Transverse colon (tissue), 4 donors: ENCODE measurements at regions not wholly inside any gene's neighbourhood (a gene's known extent, or its start where the extent isn't known, plus 50 kb on each side); places are given as distances from the start of the nearest gene placed in this dataset.

Source experiments
- DNase-seq: peaks from one replicate; pipeline ENCODE4 v3.0.0-alpha.2; 2019
- H3K27ac ChIP-seq, 4 donors: fragments of 200-600 bp; sonication (generic); 2 replicates each; pipeline ENCODE4 v1.5.1; 2016 to 2018; ENCODE audit warnings: inconsistent platforms in 4 of 4
- H3K27me3 ChIP-seq: fragments of 200-600 bp; sonication (generic); 2 replicates; pipeline ENCODE4 v1.5.1; 2017; ENCODE audit warnings: inconsistent platforms
- H3K36me3 ChIP-seq, 4 donors: fragments of 200-600 bp; sonication (generic); 2 replicates each; pipeline ENCODE4 v1.5.1; 2017 to 2019; ENCODE audit warnings: inconsistent platforms in 4 of 4
- H3K4me1 ChIP-seq, 4 donors: fragments of 200-600 bp; sonication (generic); 2 replicates each; pipeline ENCODE4 v1.5.1; 2017 to 2020; ENCODE audit warnings: inconsistent platforms in 4 of 4
- H3K4me3 ChIP-seq, 4 donors: fragments of 200-600 bp; sonication (generic); 1 replicate in 1 of 4; 2 replicates in 3 of 4; pipeline versions ENCODE4 v1.5.1 to v1.6.1; 2017 to 2019; ENCODE audit warnings: inconsistent platforms in 4 of 4
- H3K9me3 ChIP-seq, 2 donors: fragments of 200-600 bp; sonication (generic); 2 replicates each; pipeline ENCODE4 v1.5.1; 2017 to 2019; ENCODE audit warnings: inconsistent platforms in 2 of 2
- EP300 ChIP-seq: sonication (generic); formaldehyde crosslinking; IDR thresholded peaks from one replicate; pipeline ENCODE4 v1.6.1; 2017; ENCODE audit warnings: antibody characterized with exemption, low read depth
- POLR2A ChIP-seq: fragments of 450-650 bp; IDR thresholded peaks from one replicate; pipeline ENCODE4 v1.6.1; 2016; ENCODE audit warnings: antibody characterized with exemption, mild to moderate bottlenecking, moderate library complexity
- POLR2AphosphoS5 ChIP-seq, 3 donors: sonication (generic); formaldehyde crosslinking; IDR thresholded peaks; one replicate each; pipeline ENCODE4 v1.6.1; 2016; ENCODE audit warnings: antibody characterized with exemption in 3 of 3
- WGBS, 2 donors: methylation state at CpG; one replicate each; pipeline ENCODE4 v1.1.5; 2018; ENCODE audit warnings: low coverage in 1 of 2; 5-methylcytosine and 5-hydroxymethylcytosine counted together
- in situ Hi-C, 4 donors: fragments of 200-750 bp; cut with MboI; loops; one replicate each; pipeline versions ENCODE4 v1.15.0 to v1.15.1; 2017; ENCODE audit warnings: low sequenced_read_pairs in 3 of 4, low pct_ligation_motif_present in 1 of 4, low pct_unique_long_range_greater_than_20kb in 1 of 4
- intact Hi-C: fragments of 100-400 bp; cut with DNase I; formaldehyde crosslinking; loops from one replicate; pipeline ENCODE4 v1.15.1; 2023; ENCODE audit warnings: low total_unique reads
- TF ChIP-seq, protein P1 (sequence below), 5 experiments: fragments of 200-600 bp in 3 of 5; fragments of 450-650 bp in 2 of 5; sonication (generic) in 3 of 5; IDR thresholded peaks; 1 replicate in 2 of 5; 2 replicates in 3 of 5; pipeline ENCODE4 v1.5.1; 2016 to 2017; ENCODE audit warnings: antibody characterized with exemption in 5 of 5, inconsistent platforms in 3 of 5, mild to moderate bottlenecking in 2 of 5, moderate library complexity in 1 of 5

DNA sequence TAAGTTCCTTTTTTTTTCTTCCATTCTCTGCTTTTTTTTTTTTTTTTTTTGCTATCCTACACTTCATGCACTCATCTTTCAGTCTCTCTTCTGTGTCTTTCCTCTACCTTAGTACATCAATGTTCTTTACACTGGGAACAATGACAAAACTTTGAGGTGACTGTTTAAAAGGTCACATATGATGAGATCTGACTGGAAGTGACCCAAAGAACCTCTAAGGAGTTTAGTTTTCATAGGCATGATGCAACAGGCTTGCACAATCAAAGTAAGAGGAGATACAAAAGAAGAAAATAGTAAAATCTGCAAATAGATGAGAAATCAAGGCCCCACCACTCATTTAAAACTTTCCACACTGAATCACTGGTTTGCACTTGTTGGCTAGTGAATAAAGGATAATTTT is 840.8 kb downstream of the TBC1D32 start:
- Histone ChIP-seq H3K9me3 (no peaks in the 10 kb centered on the region), H3K4me1 (no peaks in the 10 kb centered on the region), H3K27me3 (no peaks in the 10 kb centered on the region), H3K27ac (no peak overlapping the region), H3K36me3 (no peaks in the 10 kb centered on the region), H3K4me3 (no peak overlapping the region)
- TF ChIP-seq, protein P1, sequence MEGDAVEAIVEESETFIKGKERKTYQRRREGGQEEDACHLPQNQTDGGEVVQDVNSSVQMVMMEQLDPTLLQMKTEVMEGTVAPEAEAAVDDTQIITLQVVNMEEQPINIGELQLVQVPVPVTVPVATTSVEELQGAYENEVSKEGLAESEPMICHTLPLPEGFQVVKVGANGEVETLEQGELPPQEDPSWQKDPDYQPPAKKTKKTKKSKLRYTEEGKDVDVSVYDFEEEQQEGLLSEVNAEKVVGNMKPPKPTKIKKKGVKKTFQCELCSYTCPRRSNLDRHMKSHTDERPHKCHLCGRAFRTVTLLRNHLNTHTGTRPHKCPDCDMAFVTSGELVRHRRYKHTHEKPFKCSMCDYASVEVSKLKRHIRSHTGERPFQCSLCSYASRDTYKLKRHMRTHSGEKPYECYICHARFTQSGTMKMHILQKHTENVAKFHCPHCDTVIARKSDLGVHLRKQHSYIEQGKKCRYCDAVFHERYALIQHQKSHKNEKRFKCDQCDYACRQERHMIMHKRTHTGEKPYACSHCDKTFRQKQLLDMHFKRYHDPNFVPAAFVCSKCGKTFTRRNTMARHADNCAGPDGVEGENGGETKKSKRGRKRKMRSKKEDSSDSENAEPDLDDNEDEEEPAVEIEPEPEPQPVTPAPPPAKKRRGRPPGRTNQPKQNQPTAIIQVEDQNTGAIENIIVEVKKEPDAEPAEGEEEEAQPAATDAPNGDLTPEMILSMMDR (IDR thresholded peaks at IDR 0.05), result no peak
- no peak for DNase-seq
- intact Hi-C loops (no loop called here), in situ Hi-C loops (no loop called here)

DNA sequence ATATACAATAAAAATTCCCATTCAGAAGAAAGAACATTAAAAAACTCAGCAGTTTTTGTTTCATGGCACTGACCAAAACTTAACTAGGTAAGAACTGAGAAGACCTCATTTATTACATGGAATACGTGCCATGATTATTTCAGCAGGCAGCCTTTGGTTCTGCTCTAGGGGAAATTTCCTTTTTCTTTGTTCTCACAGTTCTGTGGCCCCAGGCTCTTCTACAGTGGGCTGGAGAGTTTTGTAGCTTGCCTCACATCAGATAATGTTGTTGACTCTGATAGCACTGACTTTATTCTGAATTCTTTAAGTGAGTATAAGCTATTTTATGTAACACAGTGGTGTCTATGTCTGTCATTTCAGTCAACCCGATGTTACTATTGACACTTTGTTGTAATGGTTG is 844.3 kb downstream of the TBC1D32 start:
- DNase-seq, result no peak
- in situ Hi-C loops (no loop called here), intact Hi-C loops (no loop called here)
- H3K27ac ChIP-seq, result no peak overlapping the region
- no peaks in the 10 kb centered on the region for H3K9me3 ChIP-seq
- TF ChIP-seq, protein P1 (IDR thresholded peaks at IDR 0.05), result no peak
- no peak for TF ChIP-seq EP300
- no peak overlapping the region for H3K4me3 ChIP-seq
- no peaks in the 10 kb centered on the region for H3K36me3 ChIP-seq
- H3K27me3 ChIP-seq, result no peaks in the 10 kb centered on the region
- WGBS, 2 donors, result 63 to 76% methylated on average over 2 of the region's 2 CpGs
- no peaks in the 10 kb centered on the region for H3K4me1 ChIP-seq

DNA sequence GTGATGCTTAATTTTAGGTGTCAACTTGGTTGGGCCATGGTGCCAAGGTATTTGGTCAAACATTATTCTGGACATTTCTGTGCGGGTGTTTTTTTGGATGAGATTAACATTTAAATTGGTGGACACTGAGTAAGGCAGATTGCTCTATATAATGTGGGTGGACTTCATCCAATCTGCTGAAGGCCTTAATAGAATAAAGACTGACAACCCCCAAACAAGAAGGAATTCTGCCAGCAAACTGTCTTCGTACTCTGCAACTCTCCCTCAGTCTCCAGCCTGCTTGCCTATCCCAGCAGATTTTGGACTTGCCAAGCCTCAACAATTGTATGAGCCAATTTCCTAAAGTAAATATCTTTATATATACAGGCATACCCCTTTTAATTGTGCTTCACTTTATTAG is 850.1 kb downstream of the TBC1D32 start:
- H3K27me3 ChIP-seq, result no peaks in the 10 kb centered on the region
- intact Hi-C loops, result no loop called here
- TF ChIP-seq POLR2A (no peak), POLR2AphosphoS5 (IDR thresholded peaks at IDR 0.05) (no peak), EP300 (no peak)
- TF ChIP-seq, protein P1 (IDR thresholded peaks at IDR 0.05), result no peak
- H3K9me3 ChIP-seq, result peaks cover 0 to 7% of the 10 kb centered on the region in 2 donors
- in situ Hi-C loops, result no loop called here
- no peak overlapping the region for H3K4me3 ChIP-seq
- H3K27ac ChIP-seq, result no peak overlapping the region
- 80 to 83% methylated on average over 1 to 2 of the region's 2 CpGs for WGBS, 2 donors
- DNase-seq, result no peak
- no peaks in the 10 kb centered on the region for H3K4me1 ChIP-seq
- H3K36me3 ChIP-seq, result no peaks in the 10 kb centered on the region

DNA sequence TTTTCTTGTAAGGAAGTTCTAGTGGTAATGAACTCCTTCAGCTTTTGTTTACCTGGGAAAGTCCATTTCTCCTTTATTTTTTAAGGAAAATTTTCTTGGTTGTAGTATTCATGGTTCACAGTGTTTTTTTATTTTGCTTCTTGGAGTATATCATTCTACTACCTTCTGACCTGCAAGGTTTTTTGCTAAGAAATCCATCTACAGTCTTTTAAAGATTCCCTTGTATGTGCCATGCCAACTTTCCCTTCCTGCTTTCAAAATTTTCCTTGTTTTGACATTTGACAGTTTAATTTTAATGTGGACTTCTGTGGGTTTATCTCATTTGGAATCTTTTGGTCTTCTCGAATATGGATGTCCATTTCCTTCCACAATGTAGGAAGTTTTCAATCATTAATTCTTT is 855.6 kb downstream of the TBC1D32 start:
- H3K4me3 ChIP-seq, result no peak overlapping the region
- 69 to 70% methylated on average over 1 of the region's 1 CpG for WGBS, 2 donors
- no peak for TF ChIP-seq POLR2AphosphoS5 (IDR thresholded peaks at IDR 0.05)
- TF ChIP-seq EP300, result no peak
- TF ChIP-seq POLR2A, result no peak
- no peaks in the 10 kb centered on the region for H3K4me1 ChIP-seq
- no peak for DNase-seq
- intact Hi-C loops, result no loop called here
- H3K27me3 ChIP-seq, result no peaks in the 10 kb centered on the region
- peaks cover 0 to 18% of the 10 kb centered on the region in 2 donors for H3K9me3 ChIP-seq
- no peak overlapping the region for H3K27ac ChIP-seq
- in situ Hi-C loops, result no loop called here
- H3K36me3 ChIP-seq, result no peaks in the 10 kb centered on the region

DNA sequence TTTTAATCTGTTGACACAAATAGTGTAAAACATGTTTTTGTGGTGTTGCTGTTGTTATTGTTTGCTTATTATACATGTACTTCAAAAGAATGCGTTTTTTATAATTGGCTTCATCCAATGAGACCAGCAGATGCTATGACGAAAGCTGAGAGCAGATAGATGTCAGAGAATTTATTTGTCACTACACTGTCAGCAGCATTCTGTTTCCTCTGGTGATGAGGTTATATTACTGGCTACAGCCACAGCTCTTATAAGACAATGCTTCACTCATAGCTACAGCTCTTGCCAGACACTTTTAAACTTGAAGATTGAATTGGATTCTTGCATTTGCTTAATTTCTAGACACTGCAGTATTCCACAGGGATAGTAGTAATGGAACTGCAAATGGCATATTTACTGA is 860.5 kb downstream of the TBC1D32 start:
- in situ Hi-C loops (no loop called here), intact Hi-C loops (no loop called here)
- TF ChIP-seq, protein P1 (IDR thresholded peaks at IDR 0.05), result no peak
- TF ChIP-seq POLR2AphosphoS5 (IDR thresholded peaks at IDR 0.05), result no peak
- no peak for TF ChIP-seq POLR2A
- no peak for TF ChIP-seq EP300
- no peak overlapping the region for H3K4me3 ChIP-seq
- no peaks in the 10 kb centered on the region for H3K27me3 ChIP-seq
- no peaks in the 10 kb centered on the region for H3K4me1 ChIP-seq
- H3K27ac ChIP-seq, result no peak overlapping the region
- H3K9me3 ChIP-seq, result peaks cover 0 to 9% of the 10 kb centered on the region in 2 donors
- H3K36me3 ChIP-seq, result no peaks in the 10 kb centered on the region
- 38 to 49% methylated on average over 2 of the region's 2 CpGs for WGBS, 2 donors
- DNase-seq, result no peak
